SK-N-SH (cell line): ENCODE measurements at regions not wholly inside any gene's neighbourhood (a gene's known extent, or its start where the extent isn't known, plus 50 kb on each side); places are given as distances from the start of the nearest gene placed in this dataset.

Source experiments
- CTCF ChIA-PET: fragments of 300-600, 350-600 bp; formaldehyde crosslinking; extraction: SDS; loops from one replicate; lab custom pipeline; 2021; lab: Yijun Ruan, JAX
- POLR2A ChIA-PET: fragments of 350-600 bp; sonication (Branson Sonifier 250); formaldehyde crosslinking; extraction: SDS; loops from one replicate; lab custom pipeline; 2020; ENCODE audit warnings: antibody characterized with exemption, inconsistent platforms; lab: Yijun Ruan, JAX
- DNase-seq: peaks from one replicate; pipeline ENCODE4 v3.0.0; 2012
- H2AFZ ChIP-seq: fragments of 200-600 bp; sonication (generic); 2 replicates; pipeline ENCODE4 v1.8.1; 2016; ENCODE audit warnings: antibody characterized with exemption, mild to moderate bottlenecking, low read depth
- H3F3A ChIP-seq: fragments of 200-600 bp; sonication (generic); replicated peaks from 2 replicates; pipeline ENCODE3; 2016; ENCODE audit warnings: antibody characterized with exemption, mild to moderate bottlenecking; ENCODE audit not compliant: insufficient read depth
- H3K27ac ChIP-seq, 2 experiments: fragments of 200-500 bp in 1 of 2; fragments of 200-600 bp in 1 of 2; sonication (Bioruptor generic) in 1 of 2; sonication (generic), shearing (Covaris generic) in 1 of 2; 2 replicates each; pipeline versions ENCODE4 v1.5.1 to v1.6.1; 2014 to 2016; ENCODE audit warnings: low read depth in 2 of 2, inconsistent platforms in 1 of 2, low read length in 1 of 2, mild to moderate bottlenecking in 1 of 2, mixed read lengths in 1 of 2
- H3K27me3 ChIP-seq: fragments of 200-600 bp; sonication (generic), shearing (Covaris generic); 2 replicates; pipeline ENCODE4 v1.6.1; 2016; ENCODE audit warnings: mixed run types; ENCODE audit not compliant: insufficient read depth
- H3K36me3 ChIP-seq, 2 experiments: fragments of 200-500 bp in 1 of 2; fragments of 200-600 bp in 1 of 2; sonication (Bioruptor generic) in 1 of 2; sonication (generic) in 1 of 2; replicated peaks in 1 of 2; 2 replicates each; pipeline versions ENCODE3 to v1.5.1; 2014 to 2016; ENCODE audit warnings: low read length in 1 of 2, mild to moderate bottlenecking in 1 of 2; ENCODE audit not compliant: insufficient read depth in 2 of 2, control insufficient read depth in 1 of 2
- H3K4me1 ChIP-seq, 2 experiments: fragments of 200-500 bp in 1 of 2; fragments of 200-600 bp in 1 of 2; sonication (Bioruptor generic) in 1 of 2; sonication (generic), shearing (Covaris generic) in 1 of 2; 2 replicates each; pipeline versions ENCODE4 v1.5.1 to v1.6.1; 2014 to 2016; ENCODE audit warnings: low read depth in 1 of 2, low read length in 1 of 2, mixed run types in 1 of 2; ENCODE audit not compliant: insufficient read depth in 2 of 2, control insufficient read depth in 1 of 2
- H3K4me2 ChIP-seq: fragments of 200-600 bp; sonication (generic), shearing (Covaris generic); 2 replicates; pipeline ENCODE4 v1.6.1; 2017; ENCODE audit warnings: mixed run types
- H3K4me3 ChIP-seq, 2 experiments: fragments of 200-500 bp in 1 of 2; fragments of 200-600 bp in 1 of 2; sonication (Bioruptor generic) in 1 of 2; sonication (generic), shearing (Covaris generic) in 1 of 2; 2 replicates each; pipeline versions ENCODE4 v1.5.1 to v1.8.1; 2014 to 2016; ENCODE audit warnings: low read depth in 2 of 2, inconsistent platforms in 1 of 2, low read length in 1 of 2, mild to moderate bottlenecking in 1 of 2, mixed read lengths in 1 of 2, moderate library complexity in 1 of 2
- H3K79me2 ChIP-seq: fragments of 200-600 bp; sonication (generic); 2 replicates; pipeline ENCODE4 v1.8.1; 2017; ENCODE audit warnings: mild to moderate bottlenecking; ENCODE audit not compliant: insufficient read depth
- H3K9ac ChIP-seq: fragments of 200-600 bp; sonication (generic); 2 replicates; pipeline ENCODE4 v1.6.1; 2017; ENCODE audit warnings: mixed run types
- H3K9me2 ChIP-seq: fragments of 200-600 bp; sonication (generic); 2 replicates; pipeline ENCODE4 v1.6.1; 2017; ENCODE audit warnings: mixed run types
- H3K9me3 ChIP-seq: fragments of 200-600 bp; sonication (generic); 2 replicates; pipeline ENCODE4 v1.6.1; 2017; ENCODE audit warnings: mixed run types, mild to moderate bottlenecking, moderate library complexity
- H4K20me1 ChIP-seq: fragments of 200-600 bp; sonication (generic); 2 replicates; pipeline ENCODE4 v1.6.1; 2017; ENCODE audit warnings: mild to moderate bottlenecking, mixed run types; ENCODE audit not compliant: insufficient read depth
- CHD2 ChIP-seq: fragments of 150-350 bp; IDR thresholded peaks from 2 replicates; pipeline ENCODE4 v1.6.1; 2018; ENCODE audit warnings: low read length; ENCODE audit not compliant: partially characterized antibody
- ELF1 ChIP-seq: IDR thresholded peaks from 2 replicates; pipeline ENCODE4 v1.4.0; 2012
- FOSL2 ChIP-seq: IDR thresholded peaks from 2 replicates; pipeline ENCODE4 v1.4.0; 2012; ENCODE audit warnings: low read depth, mild to moderate bottlenecking, moderate library complexity, borderline replicate concordance
- FOXJ3 ChIP-seq: sonication (generic); formaldehyde crosslinking; IDR thresholded peaks from 2 replicates; pipeline ENCODE4 v1.5.1; 2020; ENCODE audit warnings: mild to moderate bottlenecking, missing genetic modification reagents
- FOXM1 ChIP-seq: IDR thresholded peaks from 2 replicates; pipeline ENCODE4 v1.4.0; 2012; ENCODE audit warnings: low read depth, mild to moderate bottlenecking
- GABPA ChIP-seq: IDR thresholded peaks from 2 replicates; pipeline ENCODE4 v1.4.0; 2012; ENCODE audit warnings: low read depth, mild to moderate bottlenecking
- GATA2 ChIP-seq: sonication (generic); formaldehyde crosslinking; IDR thresholded peaks from 2 replicates; pipeline ENCODE4 v1.5.0; 2020; ENCODE audit warnings: mild to moderate bottlenecking, missing genetic modification reagents
- JUND ChIP-seq: IDR thresholded peaks from 2 replicates; pipeline ENCODE4 v1.4.0; 2012
- MEF2A ChIP-seq: IDR thresholded peaks from 2 replicates; pipeline ENCODE4 v1.4.0; 2012; ENCODE audit warnings: low read depth, borderline replicate concordance
- MXI1 ChIP-seq: IDR thresholded peaks from 2 replicates; pipeline ENCODE4 v1.6.1; 2012; ENCODE audit warnings: mild to moderate bottlenecking, low read depth, low read length, improper control_type of control experiment
- NFIC ChIP-seq: IDR thresholded peaks from 2 replicates; pipeline ENCODE4 v1.4.0; 2012; ENCODE audit warnings: borderline replicate concordance
- RAD21 ChIP-seq: IDR thresholded peaks from 2 replicates; pipeline ENCODE4 v1.6.1; 2012; ENCODE audit warnings: mild to moderate bottlenecking, low read length
- RXRA ChIP-seq: IDR thresholded peaks from 2 replicates; pipeline ENCODE4 v1.4.0; 2012; ENCODE audit warnings: low read depth, mild to moderate bottlenecking, borderline replicate concordance
- SIN3A ChIP-seq: IDR thresholded peaks from 2 replicates; pipeline ENCODE4 v1.6.1; 2012; ENCODE audit warnings: low read depth, mild to moderate bottlenecking, low read length, moderate library complexity, borderline replicate concordance
- TAF1 ChIP-seq: IDR thresholded peaks from 2 replicates; pipeline ENCODE4 v1.6.1; 2012; ENCODE audit warnings: low read depth, mild to moderate bottlenecking, low read length, moderate library complexity, borderline replicate concordance
- ZBTB33 ChIP-seq: IDR thresholded peaks from 2 replicates; pipeline ENCODE4 v1.4.0; 2012; ENCODE audit warnings: low read depth, borderline replicate concordance
- WGBS: methylation state at CpG from one replicate; pipeline ENCODE4 v1.1.6; 2017; ENCODE audit warnings: low lambda C conversion rate; 5-methylcytosine and 5-hydroxymethylcytosine counted together
- TF ChIP-seq, protein P1 (sequence below): fragments of 150-350 bp; IDR thresholded peaks from 2 replicates; pipeline ENCODE4 v1.6.1; 2017; ENCODE audit warnings: antibody characterized with exemption, low read length, low read depth, borderline replicate concordance

- Histone ChIP-seq H3K27me3 (no peaks in the 10 kb centered on the region), H3K36me3 (no peaks in the 10 kb centered on the region), H3F3A (no peaks in the 10 kb centered on the region), H4K20me1 (no peaks in the 10 kb centered on the region), H3K4me2 (no peak overlapping the region), H3K4me1 (peaks cover 0 to 8% of the 10 kb centered on the region in 2 experiments; a peak in 1 of 4 replicates), H3K79me2 (no peaks in the 10 kb centered on the region), H3K4me3 (no peak overlapping the region), H3K27ac (no peak overlapping the region), H3K9me3 (no peaks in the 10 kb centered on the region), H3K9me2 (no peaks in the 10 kb centered on the region), H3K9ac (no peak overlapping the region), H2AFZ (no peak overlapping the region)
- 17% methylated on average over 6 of the region's 6 CpGs for WGBS
- CTCF ChIA-PET: interaction anchor here (2.0 kb wide), 1 partner anchor 11 kb away, joined by 10 read pairs; no protein-coding TSS in a partner anchor
- POLR2A ChIA-PET: no interaction called here
- TF ChIP-seq ZBTB33: no peak
- TF ChIP-seq, protein P1, sequence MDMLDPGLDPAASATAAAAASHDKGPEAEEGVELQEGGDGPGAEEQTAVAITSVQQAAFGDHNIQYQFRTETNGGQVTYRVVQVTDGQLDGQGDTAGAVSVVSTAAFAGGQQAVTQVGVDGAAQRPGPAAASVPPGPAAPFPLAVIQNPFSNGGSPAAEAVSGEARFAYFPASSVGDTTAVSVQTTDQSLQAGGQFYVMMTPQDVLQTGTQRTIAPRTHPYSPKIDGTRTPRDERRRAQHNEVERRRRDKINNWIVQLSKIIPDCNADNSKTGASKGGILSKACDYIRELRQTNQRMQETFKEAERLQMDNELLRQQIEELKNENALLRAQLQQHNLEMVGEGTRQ: no peak
- TF ChIP-seq MEF2A: no peak
- no peak for TF ChIP-seq FOXM1
- no peak for TF ChIP-seq CHD2
- TF ChIP-seq TAF1: no peak
- no peak for TF ChIP-seq SIN3A
- no peak for DNase-seq
Observed at GRCh38 chr11:15911377-15912044, 444.8 kb downstream of the SOX6 start.

DNA sequence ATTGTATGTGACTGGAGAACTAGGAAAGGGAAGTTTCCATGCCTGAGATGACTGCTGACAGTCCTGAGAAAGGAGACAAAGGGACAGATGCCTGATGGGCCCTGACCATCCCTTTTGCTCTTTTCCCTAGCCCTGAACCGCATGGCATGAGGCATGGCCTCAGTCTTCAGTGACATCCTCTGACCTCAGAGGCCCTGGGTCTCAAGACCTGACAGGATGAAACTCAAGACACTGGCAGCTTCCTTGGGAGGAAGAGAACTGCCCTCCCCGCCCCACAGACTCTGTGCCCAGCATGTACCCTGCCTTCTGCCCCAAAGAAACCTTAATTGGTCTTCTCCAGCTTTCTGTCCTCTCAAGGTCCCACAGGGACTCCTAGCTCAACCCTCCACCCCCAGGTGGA lies 444.1 kb downstream of the SOX6 start:
- no peaks in the 10 kb centered on the region for H3K36me3 ChIP-seq
- no peak overlapping the region for H3K4me2 ChIP-seq
- H3K27ac ChIP-seq: no peak overlapping the region
- ChIA-PET CTCF (interaction anchor here (2.0 kb wide), 1 partner anchor 11 kb away, joined by 10 read pairs; no protein-coding TSS in a partner anchor), POLR2A (no interaction called here)
- H3K9ac ChIP-seq: no peak overlapping the region
- no peaks in the 10 kb centered on the region for H3K27me3 ChIP-seq
- no peaks in the 10 kb centered on the region for H3K9me3 ChIP-seq
- H2AFZ ChIP-seq: no peak overlapping the region
- no peaks in the 10 kb centered on the region for H3F3A ChIP-seq
- WGBS: 20% methylated on average over 2 of the region's 2 CpGs
- H3K4me1 ChIP-seq: peaks cover 0 to 8% of the 10 kb centered on the region in 2 experiments; a peak in 1 of 4 replicates
- no peaks in the 10 kb centered on the region for H4K20me1 ChIP-seq
- no peaks in the 10 kb centered on the region for H3K9me2 ChIP-seq
- no peak for DNase-seq
- H3K79me2 ChIP-seq: no peaks in the 10 kb centered on the region
- H3K4me3 ChIP-seq: no peak overlapping the region
- TF ChIP-seq, protein P1: no peak
- no peak for TF ChIP-seq FOSL2
- no peak for TF ChIP-seq GABPA
- TF ChIP-seq JUND: no peak
- no peak for TF ChIP-seq RAD21
- no peak for TF ChIP-seq NFIC
- TF ChIP-seq GATA2 (CRISPR knock-in tag): no peak
- TF ChIP-seq RXRA: no peak
- TF ChIP-seq FOXM1: no peak
- TF ChIP-seq FOXJ3 (CRISPR knock-in tag): no peak
- no peak for TF ChIP-seq ELF1
- TF ChIP-seq MXI1: no peak
